ENCODE measurements at regions not wholly inside any gene's neighbourhood (a gene's known extent, or its start where the extent isn't known, plus 50 kb on each side); places are given as distances from the start of the nearest gene placed in this dataset.
A peak's percentile ranks its signal among the peaks of the same experiment; 100 is the strongest.

- DNase-seq (ENCODE audit: extremely low read depth, low read depth) = no peak
- H3K4me3 ChIP-seq (replicated peaks; ENCODE audit: low read depth, low read length) = no peak overlapping the region
- TF ChIP-seq CTCF (IDR thresholded peaks at IDR 0.05; ENCODE audit: low read depth, low read length, missing control alignments) = no peak
Measured at GRCh38 chr2:236676136-236676873, 106.7 kb downstream of the ACKR3 start.

- H3K4me3 ChIP-seq (replicated peaks; ENCODE audit: low read depth, low read length) = no peak overlapping the region
- TF ChIP-seq CTCF (IDR thresholded peaks at IDR 0.05; ENCODE audit: low read depth, low read length, missing control alignments) = no peak
- DNase-seq (ENCODE audit: extremely low read depth, low read depth) = no peak
Measured at GRCh38 chr2:236677368-236677767, 107.7 kb downstream of the ACKR3 start.

GRCh38 chr2:236678307-236678975 lies 108.8 kb downstream of the ACKR3 start:
- no peak for TF ChIP-seq CTCF (IDR thresholded peaks at IDR 0.05; ENCODE audit: low read depth, low read length, missing control alignments)
- no peak for DNase-seq (ENCODE audit: extremely low read depth, low read depth)
- no peak overlapping the region for H3K4me3 ChIP-seq (replicated peaks; ENCODE audit: low read depth, low read length)

GRCh38 chr2:236679884-236680860 lies 110.5 kb downstream of the ACKR3 start:
- no peak overlapping the region for H3K4me3 ChIP-seq (replicated peaks; ENCODE audit: low read depth, low read length)
- no peak for TF ChIP-seq CTCF (IDR thresholded peaks at IDR 0.05; ENCODE audit: low read depth, low read length, missing control alignments)
- DNase-seq (ENCODE audit: extremely low read depth, low read depth) = peak; percentile 59

GRCh38 chr2:236682651-236683422 lies 113.2 kb downstream of the ACKR3 start:
- H3K4me3 ChIP-seq (replicated peaks; ENCODE audit: low read depth, low read length) = no peak overlapping the region
- no peak for DNase-seq (ENCODE audit: extremely low read depth, low read depth)
- no peak for TF ChIP-seq CTCF (IDR thresholded peaks at IDR 0.05; ENCODE audit: low read depth, low read length, missing control alignments)
